GM13976 (cell line): ENCODE measurements at regions not wholly inside any gene's neighbourhood (a gene's known extent, or its start where the extent isn't known, plus 50 kb on each side); places are given as distances from the start of the nearest gene placed in this dataset.

ENCODE experiments used
- DNase-seq: peaks from one replicate; pipeline ENCODE4 v3.0.0; 2012; ENCODE audit warnings: low spot score
- CTCF ChIP-seq: IDR thresholded peaks from 2 replicates; pipeline ENCODE4 v1.5.1; 2012; ENCODE audit warnings: borderline replicate concordance, mild to moderate bottlenecking; ENCODE audit not compliant: insufficient read depth; ENCODE audit errors: extremely low read depth, missing control alignments, control extremely low read depth
- in situ Hi-C: fragments of 300-500 bp; cut with MboI; formaldehyde crosslinking; loops from one replicate; pipeline ENCODE4 v1.12.0; 2022; ENCODE audit warnings: low sequenced_read_pairs, mixed read lengths, inconsistent platforms; ENCODE audit not compliant: unreplicated experiment

DNA sequence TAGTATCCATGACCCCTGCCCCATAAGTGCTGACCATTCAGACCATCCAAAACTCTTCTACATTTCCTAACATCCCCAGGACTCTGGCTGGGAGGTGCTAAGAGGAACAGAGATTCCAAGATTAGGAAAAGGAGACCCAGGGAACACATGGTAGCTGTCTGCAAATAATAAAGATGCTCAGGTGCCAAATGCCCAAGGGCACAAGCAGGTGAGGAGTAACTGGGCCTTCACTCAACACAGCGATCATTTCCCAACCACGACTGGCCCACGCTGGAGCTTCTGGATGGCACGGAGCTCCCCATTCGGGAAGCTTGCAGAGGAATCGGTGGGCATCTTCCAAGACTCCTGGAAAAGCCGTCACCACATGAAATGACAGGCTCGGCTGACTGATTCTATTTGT is 255.9 kb upstream of the SMIM21 start:
- no peak for TF ChIP-seq CTCF
- in situ Hi-C loops: no loop called here
- DNase-seq: no peak

- no peak for TF ChIP-seq CTCF
- DNase-seq: no peak
- in situ Hi-C loops: no loop called here
Observed at GRCh38 chr18:75681538-75682115, 254.1 kb upstream of the SMIM21 start.

DNA sequence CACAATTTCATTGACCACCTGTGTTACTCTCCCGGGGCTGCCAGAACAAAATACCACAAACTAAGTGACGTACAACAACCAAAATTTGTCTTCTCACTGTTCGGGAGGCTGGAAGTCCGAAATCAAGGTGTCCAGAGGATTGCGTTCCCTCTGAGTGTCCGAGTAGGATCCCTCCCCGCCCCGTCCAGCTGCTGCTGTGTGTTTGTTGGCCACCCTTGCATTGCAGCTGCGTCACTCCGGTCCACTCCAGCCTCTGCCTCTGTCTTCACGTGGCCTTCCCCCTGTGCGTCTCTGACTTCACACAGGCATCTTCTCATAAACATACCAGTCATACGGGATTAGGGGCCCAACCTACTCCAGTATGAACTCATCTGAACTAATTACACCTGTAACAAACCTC is 251.8 kb upstream of the SMIM21 start:
- no peak for TF ChIP-seq CTCF
- in situ Hi-C loops: no loop called here

DNA sequence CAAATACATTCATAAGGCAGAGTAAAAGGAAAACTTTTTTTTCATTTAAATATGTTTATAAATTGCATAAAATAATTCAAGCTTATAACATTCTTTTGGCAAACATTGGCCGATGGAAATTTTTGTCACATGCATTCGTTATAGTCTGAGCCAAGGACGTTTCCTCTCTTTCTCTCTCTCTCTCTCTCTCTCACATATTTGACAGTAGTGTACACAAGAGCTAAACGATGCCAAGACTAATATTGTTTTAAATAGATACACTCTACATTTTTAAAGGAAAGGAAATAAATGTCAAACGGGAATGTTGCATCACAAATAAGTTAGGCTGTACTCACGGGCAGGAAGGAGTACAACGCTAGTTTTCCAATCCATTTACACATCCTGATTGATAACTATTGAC is 251.1 kb upstream of the SMIM21 start:
- DNase-seq: no peak
- TF ChIP-seq CTCF: no peak
- in situ Hi-C loops: no loop called here

More for the DNA sequence above, 251.8 kb upstream of the SMIM21 start:
- DNase-seq: no peak

DNA sequence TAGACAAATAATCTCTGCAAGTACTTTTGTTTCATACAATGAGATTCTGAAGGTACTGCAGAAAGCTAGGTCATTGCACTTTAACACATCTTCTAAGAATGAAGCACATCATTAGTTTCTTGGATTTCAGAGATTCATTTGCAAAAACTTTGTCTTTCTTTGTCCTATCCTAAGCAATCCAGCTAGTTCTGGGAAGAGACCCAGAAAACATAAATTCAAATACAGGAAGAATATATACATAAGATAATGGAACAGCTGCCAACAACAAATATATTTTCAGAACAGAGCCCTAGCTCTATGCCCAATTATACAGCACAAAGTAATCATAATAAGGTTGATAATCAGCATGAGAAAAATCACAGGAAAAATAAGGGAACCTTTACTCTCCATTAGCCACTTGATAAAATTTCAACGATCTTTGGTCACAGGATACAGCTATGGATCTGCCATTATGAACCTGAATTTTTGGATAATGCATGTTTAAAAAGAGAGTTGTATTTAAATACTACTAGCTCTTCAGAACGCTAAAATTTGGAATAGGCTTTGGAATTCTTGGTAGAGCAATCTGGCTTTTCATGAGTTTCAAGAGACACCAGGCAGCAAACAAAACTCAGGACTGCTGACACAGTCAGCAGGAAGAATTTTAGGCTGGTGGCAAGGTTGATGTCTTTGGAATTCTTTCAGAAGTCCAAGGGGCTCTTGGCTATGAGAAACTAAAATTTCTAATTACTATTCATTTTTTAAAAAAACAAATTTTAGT is 250.4 kb upstream of the SMIM21 start:
- in situ Hi-C loops: no loop called here
- no peak for DNase-seq
- no peak for TF ChIP-seq CTCF

DNA sequence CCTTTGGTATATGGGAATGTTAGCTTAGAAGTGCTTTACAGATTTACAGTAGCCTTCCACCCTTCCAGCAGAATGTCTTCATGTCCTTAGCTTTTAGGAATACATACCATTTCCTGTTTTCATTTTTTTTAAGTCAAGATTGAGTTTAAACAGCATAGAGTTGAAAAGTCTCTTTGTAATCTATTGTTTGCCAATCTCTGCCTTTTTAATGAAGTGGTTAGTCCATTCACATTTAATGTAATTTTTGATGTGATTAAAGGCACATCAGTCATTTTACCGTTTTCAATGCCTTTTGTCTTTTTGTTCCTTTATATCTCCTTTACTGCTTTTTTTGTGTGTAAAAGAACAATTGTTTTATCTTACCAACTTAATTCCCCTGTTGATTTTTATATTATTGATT is 233.4 kb upstream of the SMIM21 start:
- TF ChIP-seq CTCF: no peak
- in situ Hi-C loops: no loop called here

GRCh38 chr18:75659535-75660023 is 232.1 kb upstream of the SMIM21 start:
- in situ Hi-C loops: no loop called here
- TF ChIP-seq CTCF: no peak
- no peak for DNase-seq

More for the DNA sequence above, 233.4 kb upstream of the SMIM21 start:
- no peak for DNase-seq
